ENCODE measurements at regions not wholly inside any gene's neighbourhood (a gene's known extent, or its start where the extent isn't known, plus 50 kb on each side); places are given as distances from the start of the nearest gene placed in this dataset.

DNA sequence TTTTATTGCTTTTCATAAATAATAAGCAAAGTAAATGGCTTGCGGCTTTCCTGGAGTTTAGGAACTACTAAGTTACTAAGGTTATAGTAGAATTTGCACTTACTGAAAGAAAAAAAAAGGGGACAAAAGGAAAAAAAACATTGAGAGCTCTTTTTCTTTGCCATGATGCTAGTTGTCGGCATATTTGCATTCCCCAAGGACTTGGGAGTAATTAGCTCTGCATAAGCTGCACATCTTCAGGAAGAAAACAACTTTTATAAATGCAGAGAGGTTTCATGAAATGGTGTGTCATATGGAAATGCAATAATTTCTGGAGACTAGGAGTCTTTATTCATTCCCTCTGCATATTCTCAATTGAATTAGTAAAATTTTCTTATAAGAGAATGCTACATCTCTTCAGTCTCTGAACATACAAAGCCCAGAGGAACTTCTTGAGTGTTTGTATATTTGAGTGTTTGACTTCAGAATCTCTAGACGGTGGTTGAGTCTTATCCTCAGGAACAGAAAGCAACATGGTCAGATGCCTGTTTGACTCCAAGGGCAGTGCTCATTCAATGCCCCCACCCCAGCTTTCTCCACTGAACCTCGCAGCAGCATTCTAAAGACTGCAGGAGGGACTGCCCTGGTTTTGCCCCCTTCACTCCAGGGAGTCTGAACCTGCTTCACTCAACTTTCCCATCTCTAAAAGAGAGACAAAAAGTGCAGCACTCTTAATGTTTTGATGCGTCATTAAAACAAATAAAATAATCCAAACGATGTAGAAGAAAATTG lies 158.9 kb upstream of the EEA1 start:
- no peak overlapping the region for H3K4me3 ChIP-seq (ENCODE audit: low read length)
- no peaks in the 10 kb centered on the region for H3K9me3 ChIP-seq (ENCODE audit: low read length)
- ChIA-PET POLR2A (ENCODE audit: unreplicated experiment) (interaction anchor here (0.5 kb wide), 1 partner anchor 57 kb away, joined by 3 read pairs; no protein-coding TSS in a partner anchor), CTCF (no interaction called here)
- no peaks in the 10 kb centered on the region for H3K27me3 ChIP-seq (ENCODE audit: low read length)
- no peak overlapping the region for H2AFZ ChIP-seq (ENCODE audit: low read length)
- DNase-seq (no peak), ATAC-seq (no peak)
- BruUV-seq (replicated peaks): no TSS peak
- H3K9ac ChIP-seq (ENCODE audit: low read length): no peak overlapping the region
- intact Hi-C loops (cut with micrococcal nuclease): no loop called here
- H3K36me3 ChIP-seq (ENCODE audit: low read depth, low read length): no peaks in the 10 kb centered on the region
- no peaks in the 10 kb centered on the region for H3K9me2 ChIP-seq (replicated peaks; ENCODE audit: low read length)
- no peaks in the 10 kb centered on the region for H3K79me2 ChIP-seq (ENCODE audit: low read length)
- TF ChIP-seq EZH2phosphoT487 (IDR thresholded peaks at IDR 0.05; ENCODE audit: borderline replicate concordance, low read length) (no peak), EZH2 (IDR thresholded peaks at IDR 0.05; ENCODE audit: low read length, unreplicated experiment) (no peak)
- TF ChIP-seq, protein P1, sequence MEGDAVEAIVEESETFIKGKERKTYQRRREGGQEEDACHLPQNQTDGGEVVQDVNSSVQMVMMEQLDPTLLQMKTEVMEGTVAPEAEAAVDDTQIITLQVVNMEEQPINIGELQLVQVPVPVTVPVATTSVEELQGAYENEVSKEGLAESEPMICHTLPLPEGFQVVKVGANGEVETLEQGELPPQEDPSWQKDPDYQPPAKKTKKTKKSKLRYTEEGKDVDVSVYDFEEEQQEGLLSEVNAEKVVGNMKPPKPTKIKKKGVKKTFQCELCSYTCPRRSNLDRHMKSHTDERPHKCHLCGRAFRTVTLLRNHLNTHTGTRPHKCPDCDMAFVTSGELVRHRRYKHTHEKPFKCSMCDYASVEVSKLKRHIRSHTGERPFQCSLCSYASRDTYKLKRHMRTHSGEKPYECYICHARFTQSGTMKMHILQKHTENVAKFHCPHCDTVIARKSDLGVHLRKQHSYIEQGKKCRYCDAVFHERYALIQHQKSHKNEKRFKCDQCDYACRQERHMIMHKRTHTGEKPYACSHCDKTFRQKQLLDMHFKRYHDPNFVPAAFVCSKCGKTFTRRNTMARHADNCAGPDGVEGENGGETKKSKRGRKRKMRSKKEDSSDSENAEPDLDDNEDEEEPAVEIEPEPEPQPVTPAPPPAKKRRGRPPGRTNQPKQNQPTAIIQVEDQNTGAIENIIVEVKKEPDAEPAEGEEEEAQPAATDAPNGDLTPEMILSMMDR (conservative IDR thresholded peaks at IDR 0.05; ENCODE audit: low read depth, low read length): no peak
- H3K4me2 ChIP-seq (ENCODE audit: low read length): peak overlapping the region; percentile 32; the same call in 1 of the 2 replicates
- H4K20me1 ChIP-seq (ENCODE audit: low read length): no peaks in the 10 kb centered on the region
- H3F3A ChIP-seq (ENCODE audit: low read length, unreplicated experiment): peaks cover 10% of the 10 kb centered on the region
- peaks cover 51% of the 10 kb centered on the region for H3K4me1 ChIP-seq (ENCODE audit: insufficient read depth, low read length)
- H3K27ac ChIP-seq (ENCODE audit: low read length): peak overlapping the region; percentile 23; the same call in 1 of the 2 replicates

- H3K9me2 ChIP-seq (replicated peaks; ENCODE audit: low read length): no peaks in the 10 kb centered on the region
- peak; percentile 81 for DNase-seq
- H3K4me3 ChIP-seq (ENCODE audit: low read length): no peak overlapping the region
- H3K9me3 ChIP-seq (ENCODE audit: low read length): no peaks in the 10 kb centered on the region
- peaks cover 10% of the 10 kb centered on the region for H3F3A ChIP-seq (ENCODE audit: low read length, unreplicated experiment)
- no peaks in the 10 kb centered on the region for H3K36me3 ChIP-seq (ENCODE audit: low read depth, low read length)
- no peak overlapping the region for H2AFZ ChIP-seq (ENCODE audit: low read length)
- no peaks in the 10 kb centered on the region for H3K27me3 ChIP-seq (ENCODE audit: low read length)
- H3K4me2 ChIP-seq (ENCODE audit: low read length): peak overlapping the region; percentile 64
- POLR2A ChIA-PET (ENCODE audit: unreplicated experiment): interaction anchor here (0.6 to 0.7 kb wide), 2 partner anchors 12 to 258 kb away, joined by 4 to 6 read pairs; no protein-coding TSS in a partner anchor
- intact Hi-C loops (cut with micrococcal nuclease): loop anchor here (1.0 to 5.0 kb wide), 6 partner anchors 45 to 307 kb away; partner anchors contain the start of gene NUDT4
- H3K79me2 ChIP-seq (ENCODE audit: low read length): no peaks in the 10 kb centered on the region
- peak; percentile 79 for ATAC-seq
- H3K27ac ChIP-seq (ENCODE audit: low read length): peak overlapping the region; percentile 89
- no TSS peak for BruUV-seq (replicated peaks)
- H3K4me1 ChIP-seq (ENCODE audit: insufficient read depth, low read length): peaks cover 53% of the 10 kb centered on the region
- H4K20me1 ChIP-seq (ENCODE audit: low read length): no peaks in the 10 kb centered on the region
- CTCF ChIA-PET: no interaction called here
- H3K9ac ChIP-seq (ENCODE audit: low read length): peak overlapping the region; percentile 40
- TF ChIP-seq EZH2phosphoT487 (IDR thresholded peaks at IDR 0.05; ENCODE audit: borderline replicate concordance, low read length) (no peak), EZH2 (IDR thresholded peaks at IDR 0.05; ENCODE audit: low read length, unreplicated experiment) (no peak)
- TF ChIP-seq, protein P1 (conservative IDR thresholded peaks at IDR 0.05; ENCODE audit: low read depth, low read length): no peak
Measured at GRCh38 chr12:93089805-93090569, 160.9 kb upstream of the EEA1 start.

All from PC-3 (cell line).